GM12874 (cell line): ENCODE measurements at regions not wholly inside any gene's neighbourhood (a gene's known extent, or its start where the extent isn't known, plus 50 kb on each side); places are given as distances from the start of the nearest gene placed in this dataset.

Experiments used
- CTCF ChIP-seq: IDR thresholded peaks from 2 replicates; pipeline ENCODE4 v1.5.1; 2011; ENCODE audit warnings: low read depth, mild to moderate bottlenecking, control low read depth, low read length, moderate library complexity; ENCODE audit not compliant: insufficient read depth

GRCh38 chr6:121499666-121500065 lies 64.2 kb downstream of the GJA1 start:
- no peak for TF ChIP-seq CTCF

DNA sequence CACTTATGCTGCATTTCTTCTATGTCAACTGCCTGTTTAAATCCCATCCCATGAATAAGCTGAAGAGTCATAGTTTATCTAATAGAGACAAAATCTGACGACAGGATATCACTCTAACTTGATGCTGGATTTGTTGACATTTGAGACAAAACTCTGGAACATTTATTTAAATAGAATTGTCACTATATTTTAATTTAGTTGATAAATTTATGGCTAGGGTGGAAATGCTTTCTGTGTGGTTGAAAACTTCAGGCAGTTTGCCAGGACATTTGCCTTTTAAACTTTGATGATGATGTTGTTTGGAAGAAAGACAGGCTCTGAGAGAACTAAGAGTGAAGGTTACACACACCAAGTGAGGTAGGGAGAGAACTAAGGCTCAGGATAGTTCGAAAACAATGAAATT lies 68.1 kb downstream of the GJA1 start:
- no peak for TF ChIP-seq CTCF

- no peak for TF ChIP-seq CTCF
Measured at GRCh38 chr6:121504227-121504626, 68.8 kb downstream of the GJA1 start.

DNA sequence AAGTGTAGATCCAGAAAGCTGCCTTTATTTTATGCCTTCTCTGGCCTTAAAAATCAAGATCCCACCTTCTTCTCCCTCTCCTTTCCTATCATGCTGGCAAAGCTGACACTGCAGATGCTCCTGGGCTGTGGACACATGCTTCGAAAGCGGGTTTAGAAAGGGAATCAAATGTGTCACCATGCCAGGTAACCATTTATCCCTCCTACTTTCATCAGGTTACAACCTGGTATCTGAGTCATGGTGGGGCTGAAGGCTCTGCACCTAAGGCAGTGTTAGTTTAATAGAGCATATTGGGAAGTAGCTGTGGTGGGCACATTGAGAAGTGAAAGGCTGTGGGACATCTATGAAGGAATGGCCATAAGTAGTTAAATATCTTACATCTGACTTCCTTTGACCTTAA lies 69.8 kb downstream of the GJA1 start:
- TF ChIP-seq CTCF: no peak

GRCh38 chr6:121506761-121507754 lies 71.6 kb downstream of the GJA1 start:
- no peak for TF ChIP-seq CTCF

- no peak for TF ChIP-seq CTCF
Measured at GRCh38 chr6:121510568-121511177, 75.2 kb downstream of the GJA1 start.

- TF ChIP-seq CTCF: no peak
Measured at GRCh38 chr6:121515630-121516265, 80.3 kb downstream of the GJA1 start.
